HepG2 (cell line): ENCODE measurements at regions not wholly inside any gene's neighbourhood (a gene's known extent, or its start where the extent isn't known, plus 50 kb on each side); places are given as distances from the start of the nearest gene placed in this dataset.

ENCODE experiments used
- ATAC-seq: fragments of 200-7000 bp; cut with Tn5 transposase; 3 replicates; pipeline ENCODE4 v1.9.1; 2020; ENCODE audit warnings: mild to moderate bottlenecking, moderate library complexity
- BruUV-seq: library from RNA; stranded (reverse); fragments of 400-500 nt; replicated peaks from 2 replicates; lab custom pipeline; 2021; lab: Mats Ljungman, UMichigan
- CTCF ChIA-PET: fragments of 300-600 bp; formaldehyde crosslinking; extraction: SDS; loops from one replicate; lab custom pipeline; 2021; ENCODE audit warnings: low total read pairs, inconsistent platforms, low intra/inter-chr PET ratio; lab: Yijun Ruan, JAX
- POLR2A ChIA-PET: fragments of 350-600 bp; sonication (Branson Sonifier 250); formaldehyde crosslinking; loops from one replicate; lab custom pipeline; 2020; ENCODE audit warnings: antibody characterized with exemption, inconsistent platforms; lab: Yijun Ruan, JAX
- DNase-seq: peaks from one replicate; pipeline ENCODE4 v3.0.0-alpha.2; 2015; ENCODE audit warnings: low spot score
- FAIRE-seq: peaks from 3 replicates; lab custom pipeline; 2011; peaks lifted over from hg19 to GRCh38; lab: Jason Lieb, UNC
- H2AFZ ChIP-seq: one replicate; pipeline ENCODE4 v1.6.1; 2011; ENCODE audit warnings: low read length, inconsistent platforms
- H3K27ac ChIP-seq: fragments of 300-600 bp; 3 replicates; pipeline ENCODE4 v1.8.0; 2011; ENCODE audit warnings: mixed run types, mild to moderate bottlenecking, mixed read lengths, low read length, inconsistent platforms; ENCODE audit not compliant: insufficient read depth; ENCODE audit errors: extremely low read length
- H3K27me3 ChIP-seq, 2 experiments: fragments of 200-600 bp in 1 of 2; 2 replicates in 1 of 2; 3 replicates in 1 of 2; pipeline versions ENCODE4 v1.6.0 to v1.8.0; 2011; ENCODE audit warnings: low read length in 2 of 2, mild to moderate bottlenecking in 2 of 2, moderate library complexity in 2 of 2, inconsistent platforms in 1 of 2; ENCODE audit not compliant: insufficient read depth in 2 of 2, control insufficient read depth in 1 of 2
- H3K36me3 ChIP-seq, 2 experiments: fragments of 200-600 bp in 1 of 2; replicated peaks in 1 of 2; 2 replicates in 1 of 2; 3 replicates in 1 of 2; pipeline versions ENCODE4 v1.5.1 to v1.8.0; 2011; ENCODE audit warnings: low read length in 2 of 2, inconsistent platforms in 1 of 2; ENCODE audit not compliant: insufficient read depth in 2 of 2, control insufficient read depth in 1 of 2
- H3K4me1 ChIP-seq: 2 replicates; pipeline ENCODE4 v1.5.1; 2012; ENCODE audit warnings: low read length, inconsistent platforms; ENCODE audit not compliant: insufficient read depth
- H3K4me2 ChIP-seq: 2 replicates; pipeline ENCODE4 v1.6.0; 2011; ENCODE audit warnings: low read depth, low read length, inconsistent platforms
- H3K4me3 ChIP-seq, 3 experiments: fragments of 200-600 bp in 1 of 3; sonication (generic), shearing (Covaris generic) in 1 of 3; replicated peaks in 1 of 3; 2 replicates each; pipeline ENCODE4 v1.5.1; 2011 to 2016; ENCODE audit warnings: low read length in 3 of 3, inconsistent platforms in 2 of 3, low read depth in 2 of 3, mild to moderate bottlenecking in 2 of 3, control low read depth in 1 of 3, mixed read lengths in 1 of 3; ENCODE audit not compliant: insufficient read depth in 1 of 3
- H3K79me2 ChIP-seq: one replicate; pipeline ENCODE4 v1.6.1; 2011; ENCODE audit warnings: low read length, inconsistent platforms; ENCODE audit not compliant: insufficient read depth
- H3K9ac ChIP-seq: 2 replicates; pipeline ENCODE4 v1.6.0; 2011; ENCODE audit warnings: mild to moderate bottlenecking, low read depth, low read length, inconsistent platforms; ENCODE audit not compliant: insufficient read depth
- H3K9me3 ChIP-seq: 2 replicates; pipeline ENCODE4 v1.5.1; 2012; ENCODE audit warnings: mild to moderate bottlenecking, low read length
- H4K20me1 ChIP-seq: 2 replicates; pipeline ENCODE4 v1.6.0; 2011; ENCODE audit warnings: inconsistent platforms, mild to moderate bottlenecking, low read length, moderate library complexity; ENCODE audit not compliant: insufficient read depth
- ARID2 ChIP-seq: sonication (generic); formaldehyde crosslinking; IDR thresholded peaks from 2 replicates; pipeline ENCODE4 v1.8.1; 2022; ENCODE audit warnings: mild to moderate bottlenecking, missing genetic modification reagents, borderline replicate concordance
- ATF6 ChIP-seq: sonication (generic); formaldehyde crosslinking; conservative IDR thresholded peaks from 2 replicates; pipeline ENCODE4 v1.4.0; 2020; ENCODE audit warnings: missing genetic modification reagents
- CAMTA2 ChIP-seq: sonication (generic); formaldehyde crosslinking; IDR thresholded peaks from 2 replicates; pipeline ENCODE4 v1.4.0; 2020; ENCODE audit warnings: mild to moderate bottlenecking, missing genetic modification reagents, borderline replicate concordance
- HCFC1 ChIP-seq: fragments of 150-350 bp; IDR thresholded peaks from 2 replicates; pipeline ENCODE4 v1.6.1; 2014; ENCODE audit warnings: low read depth, low read length
- HOMEZ ChIP-seq: IDR thresholded peaks from 2 replicates; pipeline ENCODE4 v1.6.1; 2016; ENCODE audit warnings: low read depth
- LBX2 ChIP-seq: sonication (generic); formaldehyde crosslinking; IDR thresholded peaks from 2 replicates; pipeline ENCODE4 v1.5.0; 2020; ENCODE audit warnings: missing genetic modification reagents, mild to moderate bottlenecking, borderline replicate concordance
- NCOA1 ChIP-seq: sonication (generic); formaldehyde crosslinking; IDR thresholded peaks from 2 replicates; pipeline ENCODE4 v1.9.0; 2021; ENCODE audit warnings: missing genetic modification reagents
- PAXIP1 ChIP-seq: sonication (generic); formaldehyde crosslinking; conservative IDR thresholded peaks from 2 replicates; pipeline ENCODE4 v1.4.0; 2020; ENCODE audit warnings: mild to moderate bottlenecking, missing genetic modification reagents, moderate library complexity
- PCBP2 ChIP-seq: fragments of 200-400 bp; formaldehyde crosslinking; optimal IDR thresholded peaks from 2 replicates; pipeline ENCODE3; 2018; ENCODE audit warnings: low read length, low read depth; ENCODE audit not compliant: poor library complexity, severe bottlenecking
- RXRA ChIP-seq: sonication (generic); formaldehyde crosslinking; IDR thresholded peaks from 2 replicates; pipeline ENCODE4 v1.5.1; 2020; ENCODE audit warnings: missing genetic modification reagents
- ZBTB7B ChIP-seq: sonication (generic); formaldehyde crosslinking; IDR thresholded peaks from 2 replicates; pipeline ENCODE4 v1.4.0; 2020; ENCODE audit warnings: missing genetic modification reagents
- ZNF296 ChIP-seq: sonication (generic); formaldehyde crosslinking; conservative IDR thresholded peaks from 2 replicates; pipeline ENCODE4 v1.5.0; 2020; ENCODE audit warnings: mild to moderate bottlenecking, missing genetic modification reagents
- ZNF460 ChIP-seq: sonication (generic); formaldehyde crosslinking; IDR thresholded peaks from 2 replicates; pipeline ENCODE4 v1.5.1; 2020; ENCODE audit warnings: missing genetic modification reagents, mild to moderate bottlenecking, borderline replicate concordance
- ZNF772 ChIP-seq: sonication (generic); formaldehyde crosslinking; IDR thresholded peaks from 2 replicates; pipeline ENCODE4 v1.5.0; 2020; ENCODE audit warnings: mild to moderate bottlenecking, missing genetic modification reagents
- WGBS: methylation state at CpG from one replicate; pipeline ENCODE4 v1.1.6; 2017; ENCODE audit warnings: low lambda C conversion rate; 5-methylcytosine and 5-hydroxymethylcytosine counted together
- in situ Hi-C: cut with HindIII; loops from 2 replicates; pipeline ENCODE4 v1.10.0; 2017; ENCODE audit warnings: low pct_unique_long_range_greater_than_20kb; ENCODE audit not compliant: extremely low pct_ligation_motif_present
- intact Hi-C: fragments of 100-400 bp; cut with micrococcal nuclease; formaldehyde crosslinking; loops from one replicate; pipeline ENCODE4 v1.10.0; 2022; ENCODE audit not compliant: unreplicated experiment
- TF ChIP-seq, protein P1 (sequence below): sonication (generic); formaldehyde crosslinking; IDR thresholded peaks from 2 replicates; pipeline ENCODE4 v1.4.0; 2020; ENCODE audit warnings: missing genetic modification reagents

DNA sequence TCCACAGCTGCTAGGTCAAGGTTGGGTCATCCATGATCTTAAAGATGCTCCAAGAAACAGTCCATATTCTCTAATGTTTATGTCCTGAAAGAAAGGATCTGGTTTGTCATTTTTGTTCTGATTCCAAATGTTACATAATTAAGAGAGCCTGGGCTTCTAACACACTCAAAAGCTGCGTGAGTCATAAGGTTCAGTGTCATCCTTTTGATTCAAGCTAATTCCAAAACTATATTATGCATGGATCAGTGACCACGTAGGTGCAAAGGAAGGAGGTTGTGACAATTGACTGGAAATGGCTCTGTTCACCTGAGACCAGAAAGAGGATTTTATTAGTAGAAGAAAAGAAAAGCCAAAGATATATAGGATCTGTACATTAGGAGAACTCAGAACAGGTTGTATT is 268.7 kb upstream of the GK2 start:
- H3K9me3 ChIP-seq, result no peaks in the 10 kb centered on the region
- H2AFZ ChIP-seq, result no peak overlapping the region
- H3K9ac ChIP-seq, result no peak overlapping the region
- no peaks in the 10 kb centered on the region for H3K79me2 ChIP-seq
- H3K4me3 ChIP-seq, result no peak overlapping the region
- H3K36me3 ChIP-seq, result no peaks in the 10 kb centered on the region
- ChIA-PET CTCF (no interaction called here), POLR2A (no interaction called here)
- no peak for DNase-seq
- no peak for ATAC-seq
- H4K20me1 ChIP-seq, result no peaks in the 10 kb centered on the region
- FAIRE-seq, result no peak
- intact Hi-C loops, result no loop called here
- no peaks in the 10 kb centered on the region for H3K4me1 ChIP-seq
- H3K4me2 ChIP-seq, result no peak overlapping the region
- no peaks in the 10 kb centered on the region for H3K27me3 ChIP-seq
- TF ChIP-seq PAXIP1 (CRISPR knock-in tag) (no peak), HCFC1 (no peak), ATF6 (CRISPR knock-in tag) (no peak), ZBTB7B (CRISPR knock-in tag) (no peak), ARID2 (CRISPR knock-in tag) (no peak), ZNF460 (no peak), LBX2 (no peak), CAMTA2 (no peak), ZNF296 (CRISPR knock-in tag) (no peak), ZNF772 (no peak), HOMEZ (CRISPR knock-in tag) (no peak), NCOA1 (CRISPR knock-in tag) (no peak), RXRA (CRISPR knock-in tag) (no peak), PCBP2 (no peak)
- TF ChIP-seq, protein P1, sequence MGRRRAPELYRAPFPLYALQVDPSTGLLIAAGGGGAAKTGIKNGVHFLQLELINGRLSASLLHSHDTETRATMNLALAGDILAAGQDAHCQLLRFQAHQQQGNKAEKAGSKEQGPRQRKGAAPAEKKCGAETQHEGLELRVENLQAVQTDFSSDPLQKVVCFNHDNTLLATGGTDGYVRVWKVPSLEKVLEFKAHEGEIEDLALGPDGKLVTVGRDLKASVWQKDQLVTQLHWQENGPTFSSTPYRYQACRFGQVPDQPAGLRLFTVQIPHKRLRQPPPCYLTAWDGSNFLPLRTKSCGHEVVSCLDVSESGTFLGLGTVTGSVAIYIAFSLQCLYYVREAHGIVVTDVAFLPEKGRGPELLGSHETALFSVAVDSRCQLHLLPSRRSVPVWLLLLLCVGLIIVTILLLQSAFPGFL (CRISPR knock-in tag), result no peak
- no peak overlapping the region for H3K27ac ChIP-seq
- in situ Hi-C loops, result no loop called here
- BruUV-seq, result no TSS peak
- 2% methylated on average over 2 of the region's 2 CpGs for WGBS
